Stimulated activated CD4-positive, alpha-beta T cell treated with anti-CD3 and anti-CD28 coated beads, Interleukin-1b, Interleukin-23, amount 100 ng/mL, for 48 hours (primary cell): ENCODE measurements at regions not wholly inside any gene's neighbourhood (a gene's known extent, or its start where the extent isn't known, plus 50 kb on each side); places are given as distances from the start of the nearest gene placed in this dataset.

Source experiments
- DNase-seq: peaks from one replicate; pipeline ENCODE4 v3.0.0-alpha.2; 2020

- DNase-seq: no peak
Measured at GRCh38 chr6:25013246-25013645, 77.5 kb upstream of the RIPOR2 start.

- DNase-seq: no peak
Measured at GRCh38 chr6:25014369-25014768, 78.6 kb upstream of the RIPOR2 start.

GRCh38 chr6:25014791-25015560 is 79.2 kb upstream of the RIPOR2 start:
- peak; percentile 48 for DNase-seq

- DNase-seq: no peak
Measured at GRCh38 chr6:25016014-25016720, 80.4 kb upstream of the RIPOR2 start.

- DNase-seq: no peak
Measured at GRCh38 chr6:25017486-25017885, 81.7 kb upstream of the RIPOR2 start.

- DNase-seq: peak; percentile 78
Measured at GRCh38 chr6:25017932-25018567, 82.3 kb upstream of the RIPOR2 start.

GRCh38 chr6:25018568-25018954 is 82.8 kb upstream of the RIPOR2 start:
- DNase-seq: no peak

GRCh38 chr6:25022140-25022553 is 86.4 kb upstream of the RIPOR2 start:
- DNase-seq: no peak

- DNase-seq: no peak
Measured at GRCh38 chr6:25023781-25024180, 88.0 kb upstream of the RIPOR2 start.

GRCh38 chr6:25024821-25025220 is 89.1 kb upstream of the RIPOR2 start:
- DNase-seq: no peak

GRCh38 chr6:25025248-25025918 is 89.6 kb upstream of the RIPOR2 start:
- no peak for DNase-seq

- DNase-seq: no peak
Measured at GRCh38 chr6:25025919-25026301, 90.2 kb upstream of the RIPOR2 start.

GRCh38 chr6:25026723-25027122 is 91.0 kb upstream of the RIPOR2 start:
- no peak for DNase-seq

GRCh38 chr6:25027221-25027916 is 91.6 kb upstream of the RIPOR2 start:
- DNase-seq: peak; percentile 82

- no peak for DNase-seq
Measured at GRCh38 chr6:25028328-25028727, 92.6 kb upstream of the RIPOR2 start.

- DNase-seq: no peak
Measured at GRCh38 chr6:25032934-25033333, 97.2 kb upstream of the RIPOR2 start.

- no peak for DNase-seq
Measured at GRCh38 chr6:25034431-25034921, 98.7 kb upstream of the RIPOR2 start.

GRCh38 chr6:25035174-25035511 is 99.4 kb upstream of the RIPOR2 start:
- DNase-seq: no peak

GRCh38 chr6:25035512-25036435 is 100.0 kb upstream of the RIPOR2 start:
- no peak for DNase-seq

GRCh38 chr6:25036461-25036860 is 100.7 kb upstream of the RIPOR2 start:
- DNase-seq: no peak

GRCh38 chr6:25038300-25038699 is 102.5 kb upstream of the RIPOR2 start:
- DNase-seq: no peak

- no peak for DNase-seq
Measured at GRCh38 chr6:25038999-25039398, 103.2 kb upstream of the RIPOR2 start.
